ENCODE measurements at regions not wholly inside any gene's neighbourhood (a gene's known extent, or its start where the extent isn't known, plus 50 kb on each side); places are given as distances from the start of the nearest gene placed in this dataset.

- TF ChIP-seq, protein P1, sequence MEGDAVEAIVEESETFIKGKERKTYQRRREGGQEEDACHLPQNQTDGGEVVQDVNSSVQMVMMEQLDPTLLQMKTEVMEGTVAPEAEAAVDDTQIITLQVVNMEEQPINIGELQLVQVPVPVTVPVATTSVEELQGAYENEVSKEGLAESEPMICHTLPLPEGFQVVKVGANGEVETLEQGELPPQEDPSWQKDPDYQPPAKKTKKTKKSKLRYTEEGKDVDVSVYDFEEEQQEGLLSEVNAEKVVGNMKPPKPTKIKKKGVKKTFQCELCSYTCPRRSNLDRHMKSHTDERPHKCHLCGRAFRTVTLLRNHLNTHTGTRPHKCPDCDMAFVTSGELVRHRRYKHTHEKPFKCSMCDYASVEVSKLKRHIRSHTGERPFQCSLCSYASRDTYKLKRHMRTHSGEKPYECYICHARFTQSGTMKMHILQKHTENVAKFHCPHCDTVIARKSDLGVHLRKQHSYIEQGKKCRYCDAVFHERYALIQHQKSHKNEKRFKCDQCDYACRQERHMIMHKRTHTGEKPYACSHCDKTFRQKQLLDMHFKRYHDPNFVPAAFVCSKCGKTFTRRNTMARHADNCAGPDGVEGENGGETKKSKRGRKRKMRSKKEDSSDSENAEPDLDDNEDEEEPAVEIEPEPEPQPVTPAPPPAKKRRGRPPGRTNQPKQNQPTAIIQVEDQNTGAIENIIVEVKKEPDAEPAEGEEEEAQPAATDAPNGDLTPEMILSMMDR (IDR thresholded peaks at IDR 0.05) = no peak
- no peak for TF ChIP-seq ZFX (IDR thresholded peaks at IDR 0.05; ENCODE audit: borderline replicate concordance)
Measured at GRCh38 chr21:17903929-17904639, 84.9 kb upstream of the C21orf91 start.
